HL-60 (cell line): ENCODE measurements at regions not wholly inside any gene's neighbourhood (a gene's known extent, or its start where the extent isn't known, plus 50 kb on each side); places are given as distances from the start of the nearest gene placed in this dataset.

Experiments used
- CTCF ChIP-seq: IDR thresholded peaks from one replicate; pipeline ENCODE4 v1.5.1; 2011; ENCODE audit warnings: low read length, control low read depth, inconsistent platforms; ENCODE audit not compliant: insufficient read depth
- REST ChIP-seq: IDR thresholded peaks from 2 replicates; pipeline ENCODE4 v1.6.1; 2012; ENCODE audit warnings: low read depth; ENCODE audit not compliant: insufficient replicate concordance

- TF ChIP-seq CTCF: no peak
- no peak for TF ChIP-seq REST
Measured at GRCh38 chr2:217110550-217110949, 250.7 kb upstream of the TNP1 start.
